HG02798 (cell line): ENCODE measurements at regions not wholly inside any gene's neighbourhood (a gene's known extent, or its start where the extent isn't known, plus 50 kb on each side); places are given as distances from the start of the nearest gene placed in this dataset.

Source experiments
- ATAC-seq: cut with Tn5 transposase; IDR thresholded peaks from one replicate; pipeline ENCODE4 v1.9.1; 2021; ENCODE audit warnings: mild to moderate bottlenecking; ENCODE audit not compliant: unreplicated experiment, poor library complexity

- no peak for ATAC-seq
Measured at GRCh38 chr3:159627634-159628033, 361.0 kb upstream of the IL12A start.

- ATAC-seq: no peak
Measured at GRCh38 chr3:159629329-159630084, 359.1 kb upstream of the IL12A start.

GRCh38 chr3:159631226-159631625, 357.4 kb upstream of the IL12A start:
- no peak for ATAC-seq

GRCh38 chr3:159632128-159632527, 356.5 kb upstream of the IL12A start:
- ATAC-seq: no peak

GRCh38 chr3:159632851-159633250, 355.8 kb upstream of the IL12A start:
- no peak for ATAC-seq

GRCh38 chr3:159634483-159634882, 354.2 kb upstream of the IL12A start:
- no peak for ATAC-seq

- ATAC-seq: no peak
Measured at GRCh38 chr3:159635047-159635641, 353.5 kb upstream of the IL12A start.

- ATAC-seq: no peak
Measured at GRCh38 chr3:159637883-159638542, 350.6 kb upstream of the IL12A start.

GRCh38 chr3:159640225-159640624, 348.4 kb upstream of the IL12A start:
- no peak for ATAC-seq

- no peak for ATAC-seq
Measured at GRCh38 chr3:159643406-159643805, 345.2 kb upstream of the IL12A start.

- no peak for ATAC-seq
Measured at GRCh38 chr3:159645874-159646273, 342.8 kb upstream of the IL12A start.

GRCh38 chr3:159649951-159650350, 338.7 kb upstream of the IL12A start:
- no peak for ATAC-seq

- ATAC-seq: no peak
Measured at GRCh38 chr3:159650726-159651125, 337.9 kb upstream of the IL12A start.

- no peak for ATAC-seq
Measured at GRCh38 chr3:159652452-159652851, 336.2 kb upstream of the IL12A start.

GRCh38 chr3:159654183-159655134, 334.2 kb upstream of the IL12A start:
- ATAC-seq: no peak

GRCh38 chr3:159655202-159655601, 333.4 kb upstream of the IL12A start:
- no peak for ATAC-seq

- ATAC-seq: no peak
Measured at GRCh38 chr3:159657176-159657575, 331.5 kb upstream of the IL12A start.

- no peak for ATAC-seq
Measured at GRCh38 chr3:159657629-159658028, 331.0 kb upstream of the IL12A start.

- ATAC-seq: no peak
Measured at GRCh38 chr3:159660326-159660725, 328.3 kb upstream of the IL12A start.

GRCh38 chr3:159660901-159661300, 327.7 kb upstream of the IL12A start:
- ATAC-seq: no peak
